Thyroid gland (tissue), 4 donors: ENCODE measurements at regions not wholly inside any gene's neighbourhood (a gene's known extent, or its start where the extent isn't known, plus 50 kb on each side); places are given as distances from the start of the nearest gene placed in this dataset.

Experiments used
- DNase-seq, 2 donors: peaks; one replicate each; pipeline ENCODE4 v3.0.0-alpha.2; 2019
- H3K27ac ChIP-seq, 3 donors: fragments of 200-600 bp; sonication (generic); 1 replicate in 2 of 3; 2 replicates in 1 of 3; pipeline ENCODE4 v1.5.1; 2016 to 2019; ENCODE audit warnings: mild to moderate bottlenecking in 1 of 3, moderate library complexity in 1 of 3
- H3K27me3 ChIP-seq: fragments of 200-600 bp; sonication (generic); one replicate; pipeline ENCODE4 v1.5.1; 2019
- H3K36me3 ChIP-seq, 2 donors: fragments of 200-600 bp; sonication (generic); one replicate each; pipeline ENCODE4 v1.5.1; 2016 to 2019
- H3K4me1 ChIP-seq, 2 donors: fragments of 200-600 bp; sonication (generic); one replicate each; pipeline ENCODE4 v1.5.1; 2017 to 2019
- H3K4me3 ChIP-seq, 3 donors: fragments of 200-600 bp; sonication (generic); replicated peaks in 1 of 3; 1 replicate in 2 of 3; 2 replicates in 1 of 3; pipeline ENCODE4 v1.5.1; 2016; ENCODE audit warnings: mild to moderate bottlenecking in 1 of 3
- H3K9me3 ChIP-seq: fragments of 200-600 bp; sonication (generic); one replicate; pipeline ENCODE4 v1.5.1; 2017
- CTCF ChIP-seq, 6 experiments: fragments of 200-600 bp in 3 of 6; fragments of 450-650 bp in 3 of 6; sonication (generic) in 3 of 6; IDR thresholded peaks; one replicate each; pipeline ENCODE4 v1.5.1; 2016 to 2019; ENCODE audit warnings: antibody characterized with exemption in 6 of 6, mild to moderate bottlenecking in 2 of 6, inconsistent platforms in 1 of 6, moderate library complexity in 1 of 6
- POLR2A ChIP-seq, 2 donors: fragments of 450-650 bp; IDR thresholded peaks; one replicate each; pipeline ENCODE4 v1.6.1; 2017; ENCODE audit warnings: antibody characterized with exemption in 2 of 2, mild to moderate bottlenecking in 2 of 2, moderate library complexity in 1 of 2
- WGBS, 2 donors: methylation state at CpG; one replicate each; pipeline ENCODE4 v1.1.5; 2017; 5-methylcytosine and 5-hydroxymethylcytosine counted together
- intact Hi-C: fragments of 100-400 bp; cut with DNase I; formaldehyde crosslinking; loops from one replicate; pipeline ENCODE4 v1.15.1; 2023

- WGBS, 2 donors = 62 to 63% methylated on average over 3 of the region's 3 CpGs
- intact Hi-C loops = no loop called here
- no peak for DNase-seq
Observed at GRCh38 chr21:40931197-40931596, 84.2 kb upstream of the DSCAM start.

DNA sequence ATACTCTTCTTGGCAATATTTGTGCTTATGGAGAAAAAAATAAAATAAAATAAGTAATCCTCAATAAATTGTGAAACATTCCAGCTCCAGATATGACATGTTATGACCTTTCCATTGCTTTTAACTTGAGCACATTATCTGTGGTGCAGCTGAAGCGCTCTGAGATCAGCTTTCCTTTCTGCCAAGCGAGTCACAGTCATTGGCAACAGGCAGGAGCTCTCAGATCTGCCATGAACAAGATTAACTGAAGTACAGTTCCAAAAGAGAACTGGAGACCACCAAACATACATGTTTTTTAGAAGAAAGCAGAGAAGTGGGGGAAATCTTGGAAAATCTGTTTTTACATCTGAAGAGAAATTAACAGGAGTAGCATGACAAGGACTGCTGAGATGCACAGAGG lies 89.2 kb upstream of the DSCAM start:
- 82 to 83% methylated on average over 2 of the region's 2 CpGs for WGBS, 2 donors
- Histone ChIP-seq H3K4me1 (no peaks in the 10 kb centered on the region), H3K27ac (no peak overlapping the region), H3K4me3 (no peak overlapping the region), H3K36me3 (no peaks in the 10 kb centered on the region), H3K9me3 (no peaks in the 10 kb centered on the region), H3K27me3 (no peaks in the 10 kb centered on the region)
- intact Hi-C loops = no loop called here
- TF ChIP-seq CTCF (IDR thresholded peaks at IDR 0.05) (no peak), POLR2A (IDR thresholded peaks at IDR 0.05) (no peak)
- no peak for DNase-seq

More at GRCh38 chr21:40931197-40931596, 84.2 kb upstream of the DSCAM start:
- TF ChIP-seq CTCF (IDR thresholded peaks at IDR 0.05) = no peak
- TF ChIP-seq POLR2A (IDR thresholded peaks at IDR 0.05) = no peak
- H3K9me3 ChIP-seq = no peaks in the 10 kb centered on the region
- H3K27me3 ChIP-seq = no peaks in the 10 kb centered on the region
- no peaks in the 10 kb centered on the region for H3K4me1 ChIP-seq
- H3K27ac ChIP-seq = no peak overlapping the region
- no peak overlapping the region for H3K4me3 ChIP-seq
- H3K36me3 ChIP-seq = no peaks in the 10 kb centered on the region

DNA sequence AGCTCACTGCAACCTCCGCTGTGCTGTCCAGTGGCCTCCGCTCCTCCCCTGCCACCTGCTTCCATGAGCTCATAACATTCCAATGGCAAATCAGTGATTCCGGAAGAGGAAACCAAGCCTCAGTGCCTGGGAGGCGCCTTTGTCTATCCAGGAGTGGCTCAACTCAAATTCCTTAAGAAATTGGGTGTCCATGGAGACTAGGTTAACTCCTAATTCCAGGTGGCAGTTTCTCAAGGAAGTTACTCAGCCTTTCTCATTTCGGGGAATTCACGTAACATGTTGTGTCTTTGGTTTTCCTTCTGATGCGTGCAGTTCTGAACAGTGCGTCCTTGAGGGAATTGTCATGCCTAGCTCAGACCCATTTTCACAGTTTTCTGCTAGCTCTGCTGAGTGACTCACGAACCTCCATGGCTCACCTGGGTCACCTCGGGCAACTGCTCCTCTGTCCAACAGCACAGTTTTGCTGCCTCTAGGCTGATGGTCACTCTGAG lies 89.9 kb upstream of the DSCAM start:
- WGBS, 2 donors = 94 to 95% methylated on average over 10 of the region's 10 CpGs
- intact Hi-C loops = no loop called here

DNA sequence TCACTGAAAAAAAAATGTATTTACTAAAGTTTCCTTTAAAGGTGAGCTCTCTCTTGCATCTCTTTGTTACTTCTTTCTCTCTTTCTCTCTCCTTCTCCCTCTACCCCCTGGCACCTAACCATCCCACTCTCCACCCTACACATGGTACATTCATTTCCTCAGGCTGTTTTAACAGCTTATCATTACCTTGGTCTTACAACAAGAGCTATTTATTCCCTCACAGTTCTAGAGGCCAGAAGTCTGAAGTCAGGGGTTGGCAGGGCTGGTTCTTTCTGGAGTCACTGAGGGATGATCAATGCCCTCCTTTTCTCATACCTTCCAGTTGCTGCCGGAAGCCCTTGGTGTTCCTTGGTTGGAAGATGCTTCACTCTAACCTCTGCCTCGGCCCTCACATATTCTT lies 91.1 kb upstream of the DSCAM start:
- no peak for TF ChIP-seq CTCF (IDR thresholded peaks at IDR 0.05)
- no peak for TF ChIP-seq POLR2A (IDR thresholded peaks at IDR 0.05)
- no peak overlapping the region for H3K27ac ChIP-seq
- no peaks in the 10 kb centered on the region for H3K4me1 ChIP-seq
- intact Hi-C loops = no loop called here
- WGBS, 2 donors = 80 to 92% methylated on average over 2 of the region's 2 CpGs
- no peaks in the 10 kb centered on the region for H3K36me3 ChIP-seq
- H3K9me3 ChIP-seq = no peaks in the 10 kb centered on the region
- no peaks in the 10 kb centered on the region for H3K27me3 ChIP-seq
- H3K4me3 ChIP-seq = no peak overlapping the region
- no peak for DNase-seq

More for the DNA sequence above, 89.9 kb upstream of the DSCAM start:
- no peak overlapping the region for H3K4me3 ChIP-seq
- H3K36me3 ChIP-seq = no peaks in the 10 kb centered on the region
- no peaks in the 10 kb centered on the region for H3K27me3 ChIP-seq
- no peaks in the 10 kb centered on the region for H3K4me1 ChIP-seq
- no peak overlapping the region for H3K27ac ChIP-seq
- no peaks in the 10 kb centered on the region for H3K9me3 ChIP-seq
- no peak for TF ChIP-seq POLR2A (IDR thresholded peaks at IDR 0.05)
- TF ChIP-seq CTCF (IDR thresholded peaks at IDR 0.05) = no peak
- DNase-seq = no peak

GRCh38 chr21:40938611-40939010 lies 91.7 kb upstream of the DSCAM start:
- DNase-seq = no peak
- Histone ChIP-seq H3K4me1 (no peaks in the 10 kb centered on the region), H3K27ac (no peak overlapping the region), H3K36me3 (no peaks in the 10 kb centered on the region), H3K9me3 (no peaks in the 10 kb centered on the region), H3K4me3 (no peak overlapping the region), H3K27me3 (no peaks in the 10 kb centered on the region)
- intact Hi-C loops = no loop called here
- TF ChIP-seq CTCF (IDR thresholded peaks at IDR 0.05) (no peak), POLR2A (IDR thresholded peaks at IDR 0.05) (no peak)
- 57 to 75% methylated on average over 4 of the region's 4 CpGs for WGBS, 2 donors
